Activated CD8-positive, alpha-beta memory T cell treated with anti-CD3 and anti-CD28 coated beads, Interleukin-2, amount 50 U/mL, for 24 hours (primary cell): ENCODE measurements at regions not wholly inside any gene's neighbourhood (a gene's known extent, or its start where the extent isn't known, plus 50 kb on each side); places are given as distances from the start of the nearest gene placed in this dataset.
"Not testable (repeated sequence)": the region's sequence is repeated elsewhere in the genome, so short reads cannot be mapped to it uniquely, and the experiment has no call there.

Experiments
- DNase-seq: peaks from one replicate; pipeline ENCODE4 v3.0.0-alpha.2; 2020; ENCODE audit errors: extremely low read depth

- DNase-seq: not testable (repeated sequence)
These were observed 132.2 kb downstream of the NPIPB11 start for GRCh38 chr16:29274055-29275035.

DNA sequence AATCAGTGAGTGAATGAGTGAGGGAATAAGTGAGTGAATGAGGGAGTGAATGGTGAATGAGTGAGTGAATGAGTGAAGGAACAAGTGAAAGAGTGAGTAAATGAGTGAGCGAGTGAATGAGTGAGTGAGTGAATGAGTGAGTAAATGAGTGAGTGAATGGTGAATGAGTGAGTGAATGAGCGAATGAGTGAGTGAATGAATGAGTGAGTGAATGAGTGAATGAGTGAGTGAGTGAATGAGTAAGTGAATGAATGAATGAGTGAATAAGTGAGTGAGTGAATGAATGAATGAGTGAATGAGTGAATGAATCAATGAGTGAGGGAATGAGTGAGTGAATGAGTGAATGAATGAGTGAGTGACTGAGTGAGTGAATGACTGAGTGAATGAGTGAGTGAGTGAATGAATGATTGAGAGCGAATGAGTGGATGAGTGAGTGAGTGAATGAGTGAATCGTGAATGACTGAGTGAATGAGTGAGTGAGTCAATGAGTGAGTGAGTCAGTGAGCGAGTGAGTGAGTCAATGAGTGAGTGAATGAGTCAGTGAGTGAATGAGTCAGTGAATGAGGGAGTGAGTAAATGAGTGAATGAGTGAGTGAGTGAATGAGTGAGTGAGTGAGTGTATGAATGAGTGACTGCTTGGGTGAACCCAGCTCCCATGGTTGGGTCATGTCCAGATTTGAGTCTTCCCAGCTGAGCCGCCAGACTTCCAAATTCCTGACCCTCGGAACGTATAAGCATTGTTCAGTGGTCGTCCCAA lies 133.0 kb downstream of the NPIPB11 start:
- not testable (repeated sequence) for DNase-seq

GRCh38 chr16:29271721-29272675 lies 134.5 kb downstream of the NPIPB11 start:
- DNase-seq: not testable (repeated sequence)

- DNase-seq: not testable (repeated sequence)
These were observed 135.6 kb downstream of the NPIPB11 start for GRCh38 chr16:29270923-29271322.

- not testable (repeated sequence) for DNase-seq
These were observed 136.5 kb downstream of the NPIPB11 start for GRCh38 chr16:29270033-29270432.

GRCh38 chr16:29269192-29269811 lies 137.2 kb downstream of the NPIPB11 start:
- not testable (repeated sequence) for DNase-seq

DNA sequence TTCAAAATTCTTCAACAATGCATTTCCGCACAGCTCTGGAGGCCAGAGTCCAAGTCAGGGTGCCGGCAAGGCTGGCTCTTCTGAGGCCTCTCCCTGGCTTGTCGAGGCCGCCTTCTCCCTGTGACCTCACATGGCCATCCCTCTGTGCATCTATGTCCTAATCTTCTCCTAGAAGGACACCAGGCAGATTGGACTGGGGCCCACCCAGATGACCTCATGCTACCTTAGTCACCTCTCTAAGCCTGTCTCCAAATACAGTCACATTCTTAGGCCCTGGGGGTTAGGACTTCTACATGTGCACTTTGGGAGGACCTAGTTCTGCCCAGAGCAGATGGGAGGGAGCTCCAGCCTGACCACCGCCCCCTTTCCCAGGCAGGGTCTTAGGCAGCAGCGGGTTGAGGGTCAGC lies 137.7 kb downstream of the NPIPB11 start:
- DNase-seq: not testable (repeated sequence)

DNA sequence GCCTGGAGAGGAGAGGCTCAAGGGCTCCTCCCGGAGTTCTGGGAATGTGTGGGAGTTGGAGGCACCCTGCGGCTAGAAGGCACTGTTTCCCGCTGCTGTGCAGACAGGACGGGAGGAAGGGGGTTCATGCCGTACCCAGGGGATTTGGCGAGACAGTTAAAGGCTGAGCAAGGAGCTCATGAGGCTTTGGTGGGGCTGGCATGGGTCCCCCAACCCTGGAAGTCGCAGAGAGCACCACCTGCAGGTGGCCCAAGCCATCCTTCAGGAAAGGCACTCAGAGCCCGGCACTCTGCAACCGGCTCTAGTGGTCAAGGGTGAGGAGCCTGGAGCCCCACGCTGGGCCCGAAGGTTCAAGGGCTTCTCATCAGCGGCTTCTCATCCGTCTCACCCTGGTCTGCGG lies 138.2 kb downstream of the NPIPB11 start:
- not testable (repeated sequence) for DNase-seq

- not testable (repeated sequence) for DNase-seq
These were observed 138.6 kb downstream of the NPIPB11 start for GRCh38 chr16:29267891-29268290.

DNA sequence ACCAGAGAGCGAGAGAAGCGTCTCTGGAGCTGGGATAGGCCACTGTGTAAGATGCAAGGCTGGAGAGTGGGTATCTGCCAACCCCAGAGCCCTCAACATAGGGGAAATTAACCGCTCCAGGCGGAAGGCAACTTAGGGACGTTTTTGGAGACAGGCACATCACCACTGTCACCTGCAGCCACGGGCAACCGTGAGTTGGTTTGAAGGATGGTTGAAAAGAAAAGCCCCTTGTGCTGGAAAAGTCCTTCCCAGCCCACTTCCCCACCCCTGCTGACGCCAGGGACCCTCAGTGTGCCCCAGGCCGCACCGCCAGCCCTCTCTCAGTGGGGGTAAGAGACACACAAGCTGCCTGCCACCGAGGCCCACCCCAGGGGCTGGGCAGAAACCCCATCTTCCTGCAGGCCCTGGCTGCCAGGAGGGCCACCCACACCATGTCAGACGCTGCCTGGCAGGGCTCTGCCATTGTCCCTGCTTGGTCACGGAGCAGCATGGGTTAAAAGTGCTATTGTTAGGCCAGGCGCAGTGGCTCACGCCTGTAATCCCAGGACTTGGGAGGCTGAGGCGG lies 139.4 kb downstream of the NPIPB11 start:
- not testable (repeated sequence) for DNase-seq

DNA sequence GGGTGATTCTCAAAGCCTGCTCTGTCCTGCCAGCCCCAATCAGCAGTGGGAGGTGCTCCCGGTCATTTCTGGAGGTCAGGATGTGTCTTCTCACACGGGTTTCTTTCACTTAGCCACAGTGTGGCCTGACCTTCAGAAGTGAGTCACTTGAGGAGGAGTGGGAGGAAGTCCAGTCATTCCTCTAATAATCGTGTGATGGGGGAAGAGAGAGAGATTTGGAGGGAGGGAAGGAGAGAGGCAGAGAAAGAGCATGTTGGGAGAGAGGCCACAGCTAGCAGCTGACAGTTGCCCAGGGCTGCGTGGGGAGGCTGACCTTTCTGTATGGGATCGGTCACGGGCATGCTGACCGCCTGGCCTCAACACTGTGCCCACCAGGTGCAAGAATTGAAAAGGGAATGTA lies 139.9 kb downstream of the NPIPB11 start:
- DNase-seq: not testable (repeated sequence)

DNA sequence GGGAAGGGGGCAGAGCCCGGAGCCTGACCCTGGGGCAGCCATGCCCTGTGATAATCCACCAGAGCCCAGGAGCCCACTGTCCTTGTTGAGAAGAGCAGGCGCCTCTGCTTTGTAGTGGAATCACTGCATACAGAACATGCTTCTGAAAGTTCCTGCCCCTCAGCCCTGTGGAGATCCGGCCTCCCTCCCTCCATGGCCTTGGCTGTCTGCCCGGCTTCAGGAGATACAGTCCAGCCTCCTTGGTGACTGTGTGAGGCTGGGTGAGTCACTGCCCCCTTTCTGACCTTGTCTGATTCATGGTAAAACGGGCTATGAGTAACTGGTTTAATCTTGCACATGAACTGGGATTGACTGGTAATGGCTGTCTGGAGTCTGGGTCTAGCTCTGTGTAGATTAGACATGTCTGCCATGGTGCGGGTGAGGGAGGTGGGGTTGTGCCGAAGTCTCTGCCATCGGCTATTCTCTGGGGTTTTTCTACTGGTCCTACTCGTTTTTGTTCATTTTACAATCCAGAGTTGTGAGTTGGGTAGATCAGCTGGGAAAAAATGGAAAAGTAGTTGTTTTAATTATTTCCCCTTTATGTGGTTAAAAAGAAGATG lies 141.2 kb downstream of the NPIPB11 start:
- not testable (repeated sequence) for DNase-seq

- DNase-seq: not testable (repeated sequence)
These were observed 142.3 kb downstream of the NPIPB11 start for GRCh38 chr16:29264080-29264837.

- DNase-seq: not testable (repeated sequence)
These were observed 143.8 kb downstream of the NPIPB11 start for GRCh38 chr16:29262725-29263124.

DNA sequence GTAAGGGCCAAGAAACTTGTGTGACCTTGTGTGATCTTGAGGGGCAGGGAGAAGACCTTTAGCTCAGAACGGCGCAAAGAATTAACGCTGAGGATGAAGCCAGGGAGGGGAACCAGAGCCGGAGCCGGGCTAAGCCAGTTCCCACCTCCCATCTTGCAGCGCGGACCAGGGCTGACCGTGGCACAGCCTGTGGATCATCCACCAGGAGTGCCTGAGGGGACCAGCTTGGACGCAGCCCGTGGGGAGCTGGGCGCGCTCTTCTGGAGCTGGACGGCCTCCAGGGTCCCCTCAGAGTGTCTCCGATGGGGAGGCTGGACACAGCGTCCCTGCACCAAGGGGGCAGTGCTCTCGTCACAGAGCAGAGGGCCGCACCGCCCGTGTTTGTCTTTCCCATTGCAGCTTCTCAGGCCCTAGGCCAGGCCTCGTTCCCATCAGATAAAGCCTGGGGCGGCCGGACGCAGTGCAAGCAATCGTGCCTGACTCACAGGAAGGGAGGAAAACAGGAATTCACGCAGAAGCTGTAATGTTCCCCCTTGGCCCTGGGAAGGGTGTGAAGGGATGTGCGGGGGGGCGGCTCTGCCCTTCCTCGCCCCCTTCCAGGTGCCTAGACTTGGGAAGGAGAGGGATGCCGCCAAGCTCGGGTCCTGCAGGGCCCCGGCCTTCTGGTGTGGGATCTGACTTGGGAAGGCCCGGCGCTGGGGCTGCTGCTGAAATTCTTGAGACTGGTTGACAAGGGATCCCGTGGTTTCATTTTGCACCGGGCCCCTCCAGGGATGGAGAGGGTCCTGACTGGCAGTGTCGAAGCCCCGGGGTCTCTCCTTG lies 144.9 kb downstream of the NPIPB11 start:
- DNase-seq: not testable (repeated sequence)

DNA sequence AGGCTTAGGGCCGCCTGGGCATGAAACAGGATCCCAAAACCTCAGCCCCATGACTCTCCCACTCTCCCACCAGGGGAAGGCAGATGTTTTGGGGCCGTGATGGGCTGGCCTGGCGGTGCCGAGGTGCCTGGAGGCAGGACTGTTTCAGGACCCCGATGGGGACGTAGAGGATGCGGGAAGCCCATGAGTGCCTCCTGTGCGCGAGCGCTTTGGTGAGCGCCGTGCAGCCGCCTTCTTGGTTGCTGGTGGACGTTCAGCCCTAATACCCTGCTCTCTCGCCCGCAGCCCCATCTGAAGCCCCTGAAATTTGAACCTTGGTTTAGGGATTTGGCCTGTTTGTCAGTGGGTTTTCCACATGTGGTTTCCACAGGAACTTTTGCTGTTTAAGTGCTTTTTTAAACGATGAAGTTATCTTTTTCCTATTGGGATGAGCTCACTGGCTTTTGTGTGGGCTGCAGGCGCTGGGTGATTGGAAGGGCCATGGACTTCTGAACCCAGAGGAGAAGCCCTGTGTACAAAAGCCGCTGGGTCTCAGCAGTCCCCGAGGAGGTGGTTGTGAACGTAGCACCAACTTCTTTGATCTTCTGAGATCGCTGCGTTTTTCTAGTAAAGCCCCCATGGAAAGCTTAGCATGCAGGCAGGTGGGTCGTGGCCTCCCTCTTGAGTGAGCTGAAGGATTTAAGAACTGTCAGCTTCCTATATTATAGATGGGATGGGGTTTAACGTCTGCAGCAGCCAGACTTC lies 145.7 kb downstream of the NPIPB11 start:
- DNase-seq: not testable (repeated sequence)

DNA sequence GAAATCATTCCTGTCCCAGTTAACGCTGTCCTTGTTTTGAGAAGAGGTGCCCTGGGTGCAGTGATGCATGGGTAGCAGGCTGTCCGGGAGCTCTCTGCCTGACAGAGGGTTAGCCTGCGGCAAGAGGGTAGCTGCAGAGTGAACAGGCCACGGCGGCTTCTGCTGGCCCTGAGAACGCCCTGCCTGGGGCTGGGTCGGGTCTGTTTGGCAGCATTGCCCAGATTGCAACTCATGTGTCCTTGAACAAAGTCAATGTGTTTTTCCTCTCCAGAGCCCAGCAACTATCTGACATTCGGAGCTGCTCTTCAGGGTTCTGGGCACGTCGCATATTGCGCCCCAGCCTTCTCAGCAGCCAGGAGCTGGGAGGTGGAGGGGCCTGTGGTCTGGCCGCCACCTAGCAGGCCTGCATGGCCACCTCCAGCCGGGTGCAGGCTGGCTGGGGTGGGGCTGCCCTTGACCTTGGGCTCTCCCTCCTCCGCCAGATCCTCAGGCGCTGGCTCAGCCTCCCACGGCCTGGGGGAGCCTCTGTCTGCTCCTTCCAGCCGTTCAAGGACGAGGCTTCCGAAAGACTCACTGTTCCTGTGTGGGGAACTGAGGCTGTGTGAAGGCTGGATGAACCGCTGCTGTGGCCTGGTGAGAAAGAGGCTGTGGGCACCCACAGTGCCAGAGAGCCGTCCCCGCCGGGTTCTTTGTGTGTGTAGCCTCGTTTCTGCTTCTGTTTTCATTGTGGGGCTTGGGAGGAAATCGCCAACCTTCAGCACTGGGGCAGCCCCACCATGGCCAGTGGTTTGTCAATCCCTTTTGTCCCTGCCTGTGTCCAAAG lies 146.7 kb downstream of the NPIPB11 start:
- DNase-seq: not testable (repeated sequence)
